ENCODE measurements at regions not wholly inside any gene's neighbourhood (a gene's known extent, or its start where the extent isn't known, plus 50 kb on each side); places are given as distances from the start of the nearest gene placed in this dataset.

- Histone ChIP-seq H3K4me3 (no peak overlapping the region), H4K20me1 (ENCODE audit: low read depth) (no peaks in the 10 kb centered on the region), H3K27me3 (no peaks in the 10 kb centered on the region), H3K4me1 (no peaks in the 10 kb centered on the region), H2AFZ (replicated peaks) (no peak overlapping the region), H3K36me3 (no peaks in the 10 kb centered on the region), H3K27ac (no peak overlapping the region), H3K9me3 (ENCODE audit: low read depth) (no peaks in the 10 kb centered on the region), H3K4me2 (no peak overlapping the region), H3K79me2 (ENCODE audit: low read depth) (no peaks in the 10 kb centered on the region), H3K9ac (no peak overlapping the region), H3F3A (ENCODE audit: low read depth) (no peaks in the 10 kb centered on the region)
- Mint-ChIP-seq H3K9me3 (no peaks in the 10 kb centered on the region), H3K27me3 (ENCODE audit: insufficient read depth, low read depth) (peaks cover 5% of the 10 kb centered on the region), H3K4me3 (no peak overlapping the region), H3K4me1 (peaks cover 20% of the 10 kb centered on the region), H3K36me3 (no peaks in the 10 kb centered on the region), H3K27ac (no peak overlapping the region)
- no peak for DNase-seq (ENCODE audit: low spot score)
- TF ChIP-seq EZH2phosphoT487 (IDR thresholded peaks at IDR 0.05): no peak
- TF ChIP-seq CTCF (IDR thresholded peaks at IDR 0.05): no peak
Measured at GRCh38 chr5:68429510-68429909, 214.0 kb downstream of the PIK3R1 start.

GRCh38 chr5:68430279-68430678 lies 214.7 kb downstream of the PIK3R1 start:
- Histone ChIP-seq H3K79me2 (ENCODE audit: low read depth) (no peaks in the 10 kb centered on the region), H3K36me3 (no peaks in the 10 kb centered on the region), H3K27ac (no peak overlapping the region), H3K4me3 (no peak overlapping the region), H3K9me3 (ENCODE audit: low read depth) (no peaks in the 10 kb centered on the region), H3K9ac (no peak overlapping the region), H3K4me2 (no peak overlapping the region), H3K4me1 (no peaks in the 10 kb centered on the region), H3F3A (ENCODE audit: low read depth) (no peaks in the 10 kb centered on the region), H3K27me3 (no peaks in the 10 kb centered on the region), H4K20me1 (ENCODE audit: low read depth) (no peaks in the 10 kb centered on the region), H2AFZ (replicated peaks) (no peak overlapping the region)
- Mint-ChIP-seq H3K4me1 (peaks cover 20% of the 10 kb centered on the region), H3K27ac (no peak overlapping the region), H3K4me3 (no peak overlapping the region), H3K27me3 (ENCODE audit: insufficient read depth, low read depth) (peaks cover 5% of the 10 kb centered on the region), H3K36me3 (no peaks in the 10 kb centered on the region), H3K9me3 (no peaks in the 10 kb centered on the region)
- no peak for DNase-seq (ENCODE audit: low spot score)
- no peak for TF ChIP-seq EZH2phosphoT487 (IDR thresholded peaks at IDR 0.05)
- no peak for TF ChIP-seq EZH2 (IDR thresholded peaks at IDR 0.05)
- no peak for TF ChIP-seq CTCF (IDR thresholded peaks at IDR 0.05)

GRCh38 chr5:68431186-68431585 lies 215.6 kb downstream of the PIK3R1 start:
- no peaks in the 10 kb centered on the region for H3K36me3 ChIP-seq
- Mint-ChIP-seq H3K9me3 (no peaks in the 10 kb centered on the region), H3K4me3 (no peak overlapping the region), H3K36me3 (no peaks in the 10 kb centered on the region), H3K4me1 (peaks cover 20% of the 10 kb centered on the region), H3K27me3 (ENCODE audit: insufficient read depth, low read depth) (peaks cover 5% of the 10 kb centered on the region), H3K27ac (no peak overlapping the region)
- H3K4me3 ChIP-seq: no peak overlapping the region
- no peaks in the 10 kb centered on the region for H3K27me3 ChIP-seq
- H3K4me2 ChIP-seq: no peak overlapping the region
- H3K4me1 ChIP-seq: no peaks in the 10 kb centered on the region
- DNase-seq (ENCODE audit: low spot score): no peak
- no peak for TF ChIP-seq CTCF (IDR thresholded peaks at IDR 0.05)
- no peak for TF ChIP-seq EZH2phosphoT487 (IDR thresholded peaks at IDR 0.05)
- TF ChIP-seq EZH2 (IDR thresholded peaks at IDR 0.05): no peak
- no peak overlapping the region for H2AFZ ChIP-seq (replicated peaks)
- no peaks in the 10 kb centered on the region for H4K20me1 ChIP-seq (ENCODE audit: low read depth)
- no peak overlapping the region for H3K27ac ChIP-seq
- H3K9ac ChIP-seq: no peak overlapping the region
- H3K79me2 ChIP-seq (ENCODE audit: low read depth): no peaks in the 10 kb centered on the region
- H3F3A ChIP-seq (ENCODE audit: low read depth): no peaks in the 10 kb centered on the region
- no peaks in the 10 kb centered on the region for H3K9me3 ChIP-seq (ENCODE audit: low read depth)

All from neural progenitor cell (in vitro differentiated cells).